HG03103 (cell line): ENCODE measurements at regions not wholly inside any gene's neighbourhood (a gene's known extent, or its start where the extent isn't known, plus 50 kb on each side); places are given as distances from the start of the nearest gene placed in this dataset.
A peak's percentile ranks its signal among the peaks of the same experiment; 100 is the strongest.

Experiments used
- ATAC-seq: cut with Tn5 transposase; IDR thresholded peaks from one replicate; pipeline ENCODE4 v1.9.1; 2021; ENCODE audit warnings: low read depth; ENCODE audit not compliant: unreplicated experiment

- ATAC-seq, result no peak
Measured at GRCh38 chr4:175511861-175512260, 300.2 kb downstream of the GPM6A start.

- no peak for ATAC-seq
Measured at GRCh38 chr4:175514174-175514573, 297.9 kb downstream of the GPM6A start.

- ATAC-seq, result no peak
Measured at GRCh38 chr4:175530655-175531054, 281.4 kb downstream of the GPM6A start.

DNA sequence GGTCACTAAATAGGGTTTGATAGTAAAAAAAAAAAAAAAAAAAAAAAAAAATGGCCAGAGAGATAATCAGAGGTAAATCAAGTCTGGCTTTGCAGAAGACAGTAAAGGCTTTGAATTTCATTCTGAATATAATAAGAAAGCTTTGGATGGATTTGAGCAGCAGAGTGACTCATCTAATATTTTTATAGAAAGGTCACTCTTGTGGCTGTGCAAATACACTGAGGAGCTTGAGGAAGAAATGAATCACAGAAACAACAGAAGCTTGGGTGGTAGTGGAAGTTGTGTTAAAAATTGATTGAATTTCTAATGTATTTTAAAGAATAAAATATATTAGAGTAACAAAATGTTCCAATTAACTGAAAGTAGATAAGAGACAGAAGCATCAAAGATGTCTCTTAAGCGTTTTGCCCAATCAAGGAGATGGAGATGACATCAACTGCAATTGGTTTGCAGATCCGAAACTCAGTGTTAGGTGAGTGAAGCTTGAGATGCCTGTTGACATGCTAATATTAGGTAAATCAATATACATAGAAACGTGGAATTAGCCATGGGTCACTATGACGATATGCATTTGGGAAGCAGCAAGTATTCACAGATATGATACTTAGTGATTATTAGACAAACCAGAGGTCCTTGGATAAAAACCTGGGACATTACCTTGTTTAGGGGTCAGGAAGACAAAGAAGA is 280.5 kb downstream of the GPM6A start:
- no peak for ATAC-seq

- peak; percentile 68 for ATAC-seq
Measured at GRCh38 chr4:175536852-175537453, 275.1 kb downstream of the GPM6A start.

DNA sequence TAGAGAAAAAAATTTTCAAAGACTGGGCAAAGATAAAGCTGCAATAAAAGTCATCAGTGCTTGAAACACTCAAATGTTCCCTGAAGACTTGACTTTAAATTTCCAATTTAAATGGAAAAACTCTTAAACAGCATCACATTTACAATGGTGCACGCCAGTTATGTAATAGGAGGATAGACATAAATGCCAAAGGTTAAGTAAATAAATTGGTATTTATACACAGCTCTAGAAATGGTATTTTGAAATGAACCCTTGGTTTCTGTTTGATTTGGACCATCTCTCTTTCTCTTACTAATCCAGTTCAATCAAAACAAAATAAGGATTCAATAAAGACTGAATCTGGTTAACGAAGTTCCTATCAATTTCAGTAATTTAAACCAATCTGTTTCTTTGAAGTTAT is 272.6 kb downstream of the GPM6A start:
- no peak for ATAC-seq

DNA sequence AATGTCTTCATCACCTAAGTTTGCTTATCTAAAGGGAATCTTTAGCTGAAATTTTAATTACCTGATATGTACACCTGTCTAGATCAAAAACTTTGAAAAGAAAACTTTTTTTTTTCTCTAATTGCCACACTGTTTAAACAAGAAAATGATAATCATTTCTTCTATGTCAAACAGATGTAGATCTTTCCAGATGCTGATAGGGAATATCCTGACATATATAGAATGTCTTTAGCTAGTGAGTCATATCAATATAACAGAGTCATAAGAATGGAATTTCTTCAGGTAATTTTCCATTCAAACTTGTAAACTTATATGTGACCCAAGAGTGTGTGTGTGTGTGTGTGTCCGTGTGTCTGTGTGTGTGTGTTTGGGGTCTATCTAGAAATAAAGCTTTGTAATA is 271.9 kb downstream of the GPM6A start:
- no peak for ATAC-seq

GRCh38 chr4:175540732-175541131 is 271.3 kb downstream of the GPM6A start:
- no peak for ATAC-seq

- no peak for ATAC-seq
Measured at GRCh38 chr4:175542786-175543185, 269.3 kb downstream of the GPM6A start.

DNA sequence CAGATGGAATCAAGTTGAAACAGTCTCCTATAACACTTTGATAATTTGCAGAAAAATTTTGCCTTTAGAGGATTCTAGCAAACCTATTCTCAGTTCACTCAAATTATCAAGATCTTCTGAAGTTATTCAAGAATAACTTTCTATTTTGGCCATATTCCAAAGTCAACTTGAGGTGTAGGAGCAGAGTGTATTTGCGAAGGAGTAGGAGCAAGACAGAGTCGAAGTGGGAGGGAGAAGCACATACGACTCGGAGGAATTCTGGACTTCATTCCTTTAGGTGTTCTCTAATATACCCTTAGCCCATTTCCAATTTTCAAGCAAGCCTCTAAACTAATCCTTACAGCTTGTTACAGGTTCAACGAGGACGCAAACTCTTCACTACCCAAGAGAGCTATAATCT is 252.9 kb downstream of the GPM6A start:
- ATAC-seq, result no peak

DNA sequence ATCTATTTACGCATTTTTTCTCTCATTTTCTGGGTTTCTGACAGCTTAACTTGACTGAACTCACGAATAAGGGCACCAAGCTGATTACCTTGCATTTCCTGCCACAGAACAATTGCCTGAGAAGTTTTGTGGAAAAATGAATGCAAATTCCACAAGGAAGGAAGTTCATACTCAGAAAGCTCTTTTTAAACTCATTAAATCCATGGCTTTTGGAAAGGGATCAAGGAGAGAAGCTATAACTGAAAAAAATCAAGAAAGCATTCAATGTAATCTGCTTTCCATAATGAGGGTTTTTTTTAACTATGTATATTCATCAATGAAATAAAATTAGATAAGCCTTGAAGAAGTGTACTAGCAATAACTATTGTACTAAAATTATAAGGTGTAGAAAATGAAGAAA is 252.5 kb downstream of the GPM6A start:
- ATAC-seq, result no peak

GRCh38 chr4:175560604-175561003 is 251.5 kb downstream of the GPM6A start:
- ATAC-seq, result no peak

DNA sequence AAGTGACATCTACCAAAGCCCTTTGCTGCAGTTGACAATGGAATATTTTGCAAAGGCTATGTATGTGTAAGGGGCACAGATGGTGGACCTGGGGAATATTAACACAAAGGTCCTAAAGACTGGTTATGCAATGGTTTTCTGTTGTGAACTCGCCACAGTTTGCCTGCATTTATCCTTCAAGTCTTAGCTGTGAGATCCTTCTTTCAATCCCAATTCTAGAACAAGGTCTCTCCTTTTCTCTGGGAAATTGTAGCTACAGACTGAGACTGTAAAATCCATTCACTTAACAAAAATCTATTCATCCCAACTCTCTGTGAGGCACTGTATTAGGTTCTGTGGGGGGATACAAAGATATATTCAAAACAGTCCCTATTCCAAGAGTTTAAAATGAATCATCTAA is 250.4 kb downstream of the GPM6A start:
- no peak for ATAC-seq

DNA sequence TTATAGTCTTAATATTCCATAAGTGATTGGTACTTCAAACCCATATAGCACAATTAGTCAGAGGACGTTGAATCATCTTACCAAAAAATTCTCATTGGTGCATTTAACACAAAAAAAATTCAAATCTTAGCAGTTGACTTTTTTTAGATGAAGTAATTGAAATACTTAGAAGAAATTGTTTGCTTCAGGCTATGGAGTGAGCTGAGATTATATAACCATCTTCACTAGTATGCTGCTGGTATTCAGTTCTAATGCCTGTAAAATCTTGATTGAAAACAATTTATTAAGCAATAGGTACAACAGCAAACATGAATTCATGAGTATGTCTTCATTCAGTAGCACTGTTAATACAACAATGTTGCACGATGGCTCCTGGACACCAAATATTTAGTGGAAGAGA is 250.0 kb downstream of the GPM6A start:
- ATAC-seq, result no peak

- no peak for ATAC-seq
Measured at GRCh38 chr4:175562542-175562941, 249.5 kb downstream of the GPM6A start.
